Transverse colon (tissue), 4 donors: ENCODE measurements at regions not wholly inside any gene's neighbourhood (a gene's known extent, or its start where the extent isn't known, plus 50 kb on each side); places are given as distances from the start of the nearest gene placed in this dataset.

Source experiments
- DNase-seq: peaks from one replicate; pipeline ENCODE4 v3.0.0-alpha.2; 2019
- H3K27ac ChIP-seq, 4 donors: fragments of 200-600 bp; sonication (generic); 2 replicates each; pipeline ENCODE4 v1.5.1; 2016 to 2018; ENCODE audit warnings: inconsistent platforms in 4 of 4
- H3K27me3 ChIP-seq: fragments of 200-600 bp; sonication (generic); 2 replicates; pipeline ENCODE4 v1.5.1; 2017; ENCODE audit warnings: inconsistent platforms
- H3K36me3 ChIP-seq, 4 donors: fragments of 200-600 bp; sonication (generic); 2 replicates each; pipeline ENCODE4 v1.5.1; 2017 to 2019; ENCODE audit warnings: inconsistent platforms in 4 of 4
- H3K4me1 ChIP-seq, 4 donors: fragments of 200-600 bp; sonication (generic); 2 replicates each; pipeline ENCODE4 v1.5.1; 2017 to 2020; ENCODE audit warnings: inconsistent platforms in 4 of 4
- H3K4me3 ChIP-seq, 4 donors: fragments of 200-600 bp; sonication (generic); 1 replicate in 1 of 4; 2 replicates in 3 of 4; pipeline versions ENCODE4 v1.5.1 to v1.6.1; 2017 to 2019; ENCODE audit warnings: inconsistent platforms in 4 of 4
- H3K9me3 ChIP-seq, 2 donors: fragments of 200-600 bp; sonication (generic); 2 replicates each; pipeline ENCODE4 v1.5.1; 2017 to 2019; ENCODE audit warnings: inconsistent platforms in 2 of 2
- EP300 ChIP-seq: sonication (generic); formaldehyde crosslinking; IDR thresholded peaks from one replicate; pipeline ENCODE4 v1.6.1; 2017; ENCODE audit warnings: antibody characterized with exemption, low read depth
- POLR2A ChIP-seq: fragments of 450-650 bp; IDR thresholded peaks from one replicate; pipeline ENCODE4 v1.6.1; 2016; ENCODE audit warnings: antibody characterized with exemption, mild to moderate bottlenecking, moderate library complexity
- POLR2AphosphoS5 ChIP-seq, 3 donors: sonication (generic); formaldehyde crosslinking; IDR thresholded peaks; one replicate each; pipeline ENCODE4 v1.6.1; 2016; ENCODE audit warnings: antibody characterized with exemption in 3 of 3
- WGBS, 2 donors: methylation state at CpG; one replicate each; pipeline ENCODE4 v1.1.5; 2018; ENCODE audit warnings: low coverage in 1 of 2; 5-methylcytosine and 5-hydroxymethylcytosine counted together
- in situ Hi-C, 4 donors: fragments of 200-750 bp; cut with MboI; loops; one replicate each; pipeline versions ENCODE4 v1.15.0 to v1.15.1; 2017; ENCODE audit warnings: low sequenced_read_pairs in 3 of 4, low pct_ligation_motif_present in 1 of 4, low pct_unique_long_range_greater_than_20kb in 1 of 4
- intact Hi-C: fragments of 100-400 bp; cut with DNase I; formaldehyde crosslinking; loops from one replicate; pipeline ENCODE4 v1.15.1; 2023; ENCODE audit warnings: low total_unique reads
- TF ChIP-seq, protein P1 (sequence below), 5 experiments: fragments of 200-600 bp in 3 of 5; fragments of 450-650 bp in 2 of 5; sonication (generic) in 3 of 5; IDR thresholded peaks; 1 replicate in 2 of 5; 2 replicates in 3 of 5; pipeline ENCODE4 v1.5.1; 2016 to 2017; ENCODE audit warnings: antibody characterized with exemption in 5 of 5, inconsistent platforms in 3 of 5, mild to moderate bottlenecking in 2 of 5, moderate library complexity in 1 of 5

DNA sequence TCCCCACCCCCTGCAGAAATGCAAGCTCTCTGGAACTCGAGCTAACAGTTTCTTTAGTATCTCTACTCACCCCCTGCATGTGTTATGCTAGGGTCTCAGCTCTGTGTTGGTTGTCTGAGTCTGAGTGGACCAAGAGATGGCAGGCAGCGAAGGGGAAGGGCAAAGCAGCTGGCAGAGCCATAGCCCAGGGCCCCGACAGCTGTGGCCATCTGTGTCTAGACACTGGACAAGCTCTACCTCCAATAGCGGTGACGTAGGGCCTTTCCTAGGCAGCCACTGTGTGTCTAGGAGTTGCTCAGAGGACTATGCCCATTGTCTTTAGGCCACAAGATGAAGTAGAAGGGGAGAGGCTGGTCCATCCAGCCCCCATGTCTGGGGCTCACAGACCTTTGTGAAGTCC, 79.2 kb downstream of the EFNB1 start:
- in situ Hi-C loops, result no loop called here
- WGBS, 2 donors, result 70% methylated on average over 5 of the region's 5 CpGs; no CpG with 5 or more reads in 1 of the 2 donors
- DNase-seq, result no peak

GRCh38 chrX:68902706-68903504, 74.1 kb downstream of the EFNB1 start:
- Histone ChIP-seq H3K4me3 (no peak overlapping the region), H3K27ac (no peak overlapping the region), H3K9me3 (no peaks in the 10 kb centered on the region), H3K4me1 (no peaks in the 10 kb centered on the region), H3K27me3 (no peaks in the 10 kb centered on the region), H3K36me3 (no peaks in the 10 kb centered on the region)
- intact Hi-C loops (no loop called here), in situ Hi-C loops (no loop called here)
- TF ChIP-seq, protein P1, sequence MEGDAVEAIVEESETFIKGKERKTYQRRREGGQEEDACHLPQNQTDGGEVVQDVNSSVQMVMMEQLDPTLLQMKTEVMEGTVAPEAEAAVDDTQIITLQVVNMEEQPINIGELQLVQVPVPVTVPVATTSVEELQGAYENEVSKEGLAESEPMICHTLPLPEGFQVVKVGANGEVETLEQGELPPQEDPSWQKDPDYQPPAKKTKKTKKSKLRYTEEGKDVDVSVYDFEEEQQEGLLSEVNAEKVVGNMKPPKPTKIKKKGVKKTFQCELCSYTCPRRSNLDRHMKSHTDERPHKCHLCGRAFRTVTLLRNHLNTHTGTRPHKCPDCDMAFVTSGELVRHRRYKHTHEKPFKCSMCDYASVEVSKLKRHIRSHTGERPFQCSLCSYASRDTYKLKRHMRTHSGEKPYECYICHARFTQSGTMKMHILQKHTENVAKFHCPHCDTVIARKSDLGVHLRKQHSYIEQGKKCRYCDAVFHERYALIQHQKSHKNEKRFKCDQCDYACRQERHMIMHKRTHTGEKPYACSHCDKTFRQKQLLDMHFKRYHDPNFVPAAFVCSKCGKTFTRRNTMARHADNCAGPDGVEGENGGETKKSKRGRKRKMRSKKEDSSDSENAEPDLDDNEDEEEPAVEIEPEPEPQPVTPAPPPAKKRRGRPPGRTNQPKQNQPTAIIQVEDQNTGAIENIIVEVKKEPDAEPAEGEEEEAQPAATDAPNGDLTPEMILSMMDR (IDR thresholded peaks at IDR 0.05), result no peak
- TF ChIP-seq EP300, result no peak
- TF ChIP-seq POLR2A, result no peak
- no peak for TF ChIP-seq POLR2AphosphoS5 (IDR thresholded peaks at IDR 0.05)
- WGBS, 2 donors, result 75 to 100% methylated on average over 1 to 7 of the region's 9 CpGs
- DNase-seq, result no peak

More for the DNA sequence above, 79.2 kb downstream of the EFNB1 start:
- no peak overlapping the region for H3K27ac ChIP-seq
- H3K27me3 ChIP-seq, result no peaks in the 10 kb centered on the region
- no peak for TF ChIP-seq EP300
- no peak for TF ChIP-seq POLR2A
- TF ChIP-seq POLR2AphosphoS5 (IDR thresholded peaks at IDR 0.05), result no peak
- TF ChIP-seq, protein P1 (IDR thresholded peaks at IDR 0.05), result no peak
- no peak overlapping the region for H3K4me3 ChIP-seq
- intact Hi-C loops, result no loop called here
- no peaks in the 10 kb centered on the region for H3K4me1 ChIP-seq
- no peaks in the 10 kb centered on the region for H3K9me3 ChIP-seq
- H3K36me3 ChIP-seq, result no peaks in the 10 kb centered on the region

- 58% methylated on average over 3 of the region's 3 CpGs; no CpG with 5 or more reads in 1 of the 2 donors for WGBS, 2 donors
- no peak for TF ChIP-seq POLR2A
- TF ChIP-seq, protein P1 (IDR thresholded peaks at IDR 0.05), result no peak
- no peak for TF ChIP-seq POLR2AphosphoS5 (IDR thresholded peaks at IDR 0.05)
- TF ChIP-seq EP300, result no peak
- DNase-seq, result no peak
- intact Hi-C loops (no loop called here), in situ Hi-C loops (no loop called here)
- H3K27me3 ChIP-seq, result no peaks in the 10 kb centered on the region
- H3K27ac ChIP-seq, result no peak overlapping the region
- H3K9me3 ChIP-seq, result no peaks in the 10 kb centered on the region
- H3K36me3 ChIP-seq, result no peaks in the 10 kb centered on the region
- H3K4me1 ChIP-seq, result no peaks in the 10 kb centered on the region
- no peak overlapping the region for H3K4me3 ChIP-seq
These were observed 72.7 kb downstream of the EFNB1 start for GRCh38 chrX:68901519-68901918.

DNA sequence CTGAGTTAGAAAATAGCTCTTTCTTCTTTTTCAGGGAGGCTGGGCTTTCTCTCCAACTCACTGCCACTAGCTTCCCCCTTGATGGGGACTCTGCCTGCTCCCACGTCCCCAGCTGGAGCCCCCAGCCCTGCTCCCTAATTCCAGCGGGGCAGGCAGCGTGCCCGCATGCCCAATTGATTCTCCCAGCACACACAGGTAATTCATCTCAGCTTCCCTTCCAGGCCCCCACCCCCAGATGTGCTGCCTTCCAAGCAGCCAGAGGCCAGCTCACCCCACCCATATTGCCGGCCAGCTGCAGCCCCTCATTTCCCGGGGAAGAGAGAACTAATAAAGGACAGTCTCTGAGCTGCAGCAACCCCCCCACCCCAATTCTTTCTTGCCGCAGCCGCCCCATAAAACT, 69.8 kb downstream of the EFNB1 start:
- Histone ChIP-seq H3K4me3 (no peak overlapping the region), H3K9me3 (no peaks in the 10 kb centered on the region), H3K27ac (no peak overlapping the region), H3K36me3 (no peaks in the 10 kb centered on the region), H3K4me1 (peaks cover 11 to 26% (median 19%) of the 10 kb centered on the region in 4 donors), H3K27me3 (no peaks in the 10 kb centered on the region)
- in situ Hi-C loops, result no loop called here
- WGBS, 2 donors, result 82% methylated on average over 8 of the region's 8 CpGs; no CpG with 5 or more reads in 1 of the 2 donors
- DNase-seq, result no peak
- TF ChIP-seq, protein P1 (IDR thresholded peaks at IDR 0.05), result no peak
- TF ChIP-seq EP300 (no peak), POLR2A (no peak), POLR2AphosphoS5 (IDR thresholded peaks at IDR 0.05) (no peak)
- intact Hi-C loops, result loop anchor here (5.0 kb wide), 1 partner anchor 66 kb away; no protein-coding TSS in a partner anchor
